ENCODE measurements at regions not wholly inside any gene's neighbourhood (a gene's known extent, or its start where the extent isn't known, plus 50 kb on each side); places are given as distances from the start of the nearest gene placed in this dataset.

DNA sequence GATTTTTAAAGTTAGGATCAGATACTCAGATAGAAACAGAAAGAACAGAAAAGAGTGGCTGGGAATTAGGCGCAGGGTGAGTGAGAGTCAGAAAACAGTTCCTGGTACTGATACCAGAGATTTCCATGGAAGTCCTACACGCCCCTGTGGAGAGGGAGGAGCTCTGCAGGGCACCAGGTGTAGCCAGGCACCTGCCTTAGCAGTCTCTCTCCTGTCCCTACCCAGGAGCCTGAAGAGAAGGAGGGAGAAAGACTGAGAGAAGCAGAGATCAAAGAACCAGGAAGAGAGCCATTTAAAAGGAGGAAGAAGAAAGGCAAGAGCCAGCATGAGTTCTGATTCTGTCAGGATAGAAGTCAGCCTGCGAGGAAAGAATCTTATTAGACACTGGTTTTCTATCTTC lies 65.0 kb downstream of the CBLN1 start:
- DNase-seq (ENCODE audit: low read depth in 2 of 2) = no peak

DNA sequence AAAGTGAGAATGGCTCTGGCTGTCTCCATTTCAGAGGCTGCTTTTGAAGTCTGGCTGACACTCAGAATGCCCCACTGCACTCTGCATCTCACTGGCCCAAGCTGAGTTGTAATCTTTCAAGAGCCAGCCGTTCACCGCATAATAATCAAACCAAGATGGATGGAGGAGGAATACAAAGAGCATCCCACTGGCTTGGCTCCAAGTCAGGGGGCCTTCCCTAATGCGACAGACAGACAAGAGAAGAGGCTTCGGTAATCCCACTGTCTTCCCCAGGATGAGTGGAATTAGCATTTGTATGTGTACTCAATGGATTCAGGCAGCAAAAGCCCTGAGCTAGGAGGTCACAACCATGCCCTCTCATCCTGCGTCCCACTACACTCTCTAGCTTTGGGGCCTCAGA lies 68.0 kb downstream of the CBLN1 start:
- no peak for DNase-seq (ENCODE audit: low read depth in 2 of 2)

DNA sequence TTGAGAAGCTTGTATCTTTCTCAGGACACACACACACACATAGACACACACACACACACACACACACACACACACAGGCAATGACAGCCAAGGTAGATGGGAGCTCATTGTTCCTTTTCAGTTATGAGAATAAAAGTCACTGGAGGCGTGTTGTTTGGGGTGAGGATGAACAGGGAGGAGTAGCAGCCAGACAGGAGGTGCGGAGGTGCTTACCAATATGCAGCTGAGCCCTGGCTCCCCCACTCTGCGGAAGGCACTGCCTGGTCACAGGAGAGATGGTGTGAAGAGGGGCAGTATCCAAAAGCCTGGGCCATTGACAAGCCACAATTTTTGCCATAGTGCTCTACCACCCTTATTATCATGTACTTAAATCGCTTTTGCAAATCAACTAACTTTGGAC lies 77.4 kb downstream of the CBLN1 start:
- no peak for DNase-seq (ENCODE audit: low read depth in 2 of 2)

DNA sequence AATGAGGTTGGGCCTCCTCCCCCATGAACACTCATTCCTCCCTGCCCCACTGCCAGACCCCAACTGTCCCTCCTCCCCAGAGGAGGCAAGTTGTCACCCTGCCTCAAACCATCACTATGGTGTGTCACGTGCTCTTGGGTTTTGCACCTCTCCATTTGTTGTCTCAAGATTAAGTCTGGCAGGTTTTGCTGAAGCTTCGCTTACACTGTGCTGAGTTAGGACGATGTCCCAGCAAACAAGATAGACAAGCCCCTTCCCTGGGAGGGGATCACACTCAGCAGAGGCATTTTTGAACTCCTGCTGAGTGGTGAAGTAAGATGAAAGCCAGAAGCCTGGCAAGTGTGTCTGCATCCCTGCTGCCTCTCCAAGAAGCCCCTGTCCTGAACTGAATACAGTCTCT lies 78.3 kb downstream of the CBLN1 start:
- DNase-seq (ENCODE audit: low read depth in 2 of 2) = no peak

DNA sequence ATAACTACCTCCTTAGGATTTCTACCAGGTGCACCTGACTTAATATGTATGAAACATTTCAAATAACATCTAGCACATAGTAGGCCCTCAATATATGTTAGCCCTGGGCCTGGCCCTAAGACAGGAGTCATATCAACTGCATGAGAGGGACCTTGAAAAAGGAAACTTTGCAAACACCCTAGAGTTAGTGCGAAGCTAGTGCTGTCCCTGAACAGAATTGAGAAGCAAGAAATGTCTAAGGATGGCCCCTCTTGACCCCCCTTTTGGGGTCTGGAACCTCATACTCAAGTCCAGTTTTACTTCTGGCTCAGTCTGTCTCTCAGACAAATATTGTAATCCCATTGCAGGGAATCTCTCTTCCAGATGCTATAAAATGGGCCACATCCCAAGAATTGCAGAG lies 80.5 kb downstream of the CBLN1 start:
- DNase-seq (ENCODE audit: low read depth in 2 of 2) = no peak

DNA sequence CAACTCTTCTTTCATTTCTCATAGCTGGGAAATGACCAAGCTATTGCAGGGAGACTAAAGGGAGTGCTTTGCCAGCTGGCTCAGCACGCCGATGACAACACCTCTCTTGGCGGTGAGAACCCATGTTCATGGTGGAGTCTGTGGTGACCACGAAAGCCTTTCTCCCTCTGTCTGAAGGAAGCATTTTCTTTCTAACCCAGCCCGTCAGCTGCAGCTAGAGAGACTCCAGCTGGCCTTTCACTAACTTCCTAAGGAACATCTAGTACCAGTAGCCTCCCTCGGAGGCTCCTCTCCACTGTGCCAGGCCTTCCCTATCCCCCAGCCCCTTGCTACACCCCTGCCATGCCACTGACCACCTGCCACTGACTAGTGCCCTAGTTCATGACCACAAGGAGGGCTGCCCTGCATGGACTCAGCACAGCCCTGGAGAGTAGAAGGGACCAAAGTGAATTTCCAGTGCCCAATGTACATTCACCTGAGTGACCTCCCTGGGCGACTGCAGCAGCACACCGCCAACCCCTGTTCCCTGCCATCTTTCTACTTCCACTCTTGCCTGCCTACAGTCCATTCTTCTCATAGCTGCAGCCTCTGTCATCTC lies 81.3 kb downstream of the CBLN1 start:
- DNase-seq (ENCODE audit: low read depth in 2 of 2) = no peak

DNA sequence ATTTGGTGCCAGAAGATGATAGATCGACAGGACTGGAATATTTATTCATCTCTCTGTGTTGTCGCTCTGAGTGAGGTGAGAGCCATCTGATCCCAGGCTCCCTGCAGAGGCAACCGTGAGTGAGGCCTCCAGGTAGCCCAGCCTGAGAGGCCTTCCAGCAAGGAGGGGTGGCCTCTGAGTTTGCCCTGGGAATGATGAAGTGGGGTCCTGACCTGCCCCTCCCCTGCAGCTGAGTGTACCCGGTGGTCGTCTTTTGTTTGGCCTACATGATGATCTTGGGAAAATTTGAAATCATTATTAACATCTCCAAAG lies 86.4 kb downstream of the CBLN1 start:
- no peak for DNase-seq (ENCODE audit: low read depth in 2 of 2)

DNA sequence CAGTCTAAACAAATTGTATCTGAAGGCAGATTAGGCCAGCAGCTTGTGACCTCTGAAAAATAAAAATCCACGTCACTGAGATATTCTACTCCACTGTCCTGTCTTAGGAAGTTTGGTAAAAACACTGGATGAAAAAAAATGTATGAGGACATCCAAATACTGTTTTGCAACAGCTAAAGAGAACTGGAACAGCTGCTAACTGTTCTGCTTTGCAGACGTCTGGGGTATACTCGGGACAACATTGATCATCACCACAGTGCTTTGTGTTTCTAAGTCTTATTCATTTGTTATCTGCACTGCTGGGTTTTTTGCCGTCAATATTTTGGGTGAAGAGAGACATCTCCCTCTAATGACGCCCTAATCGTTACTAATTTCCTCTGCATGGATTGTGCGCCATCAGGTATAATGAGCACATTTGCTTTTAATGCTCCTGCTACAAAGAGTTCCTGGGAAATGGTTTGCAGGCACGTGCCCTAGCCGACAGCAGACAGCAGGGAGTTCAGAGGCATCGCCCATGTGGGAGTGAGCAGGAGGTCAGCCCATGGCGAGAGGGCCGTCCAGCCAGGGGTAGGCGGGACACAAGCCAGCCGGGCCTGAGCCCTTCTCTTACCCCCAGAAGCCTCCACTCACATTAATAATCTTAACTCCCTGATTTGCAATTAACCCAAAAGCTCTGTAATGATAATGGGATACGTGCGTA lies 87.0 kb downstream of the CBLN1 start:
- no peak for DNase-seq (ENCODE audit: low read depth in 2 of 2)

DNA sequence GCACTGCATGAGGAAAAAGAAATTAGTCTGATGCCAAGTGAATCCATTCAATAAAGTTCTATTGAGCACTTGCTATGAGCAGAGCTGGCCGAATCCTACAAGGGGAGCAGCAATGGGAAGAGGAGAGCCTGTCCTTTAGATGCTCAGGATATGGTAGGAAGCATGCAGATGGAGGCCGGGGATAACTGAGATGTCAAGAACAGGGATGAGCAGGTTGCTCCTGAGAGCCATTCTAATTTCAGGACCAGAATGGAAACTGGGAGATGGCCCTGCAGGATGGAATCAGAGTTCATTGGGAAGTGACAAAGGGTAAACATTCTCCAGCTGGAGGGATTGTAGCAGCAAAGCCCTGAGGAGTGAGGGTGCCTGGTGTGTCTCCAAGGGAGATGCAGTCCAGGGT lies 88.0 kb downstream of the CBLN1 start:
- DNase-seq (ENCODE audit: low read depth in 2 of 2) = no peak

DNA sequence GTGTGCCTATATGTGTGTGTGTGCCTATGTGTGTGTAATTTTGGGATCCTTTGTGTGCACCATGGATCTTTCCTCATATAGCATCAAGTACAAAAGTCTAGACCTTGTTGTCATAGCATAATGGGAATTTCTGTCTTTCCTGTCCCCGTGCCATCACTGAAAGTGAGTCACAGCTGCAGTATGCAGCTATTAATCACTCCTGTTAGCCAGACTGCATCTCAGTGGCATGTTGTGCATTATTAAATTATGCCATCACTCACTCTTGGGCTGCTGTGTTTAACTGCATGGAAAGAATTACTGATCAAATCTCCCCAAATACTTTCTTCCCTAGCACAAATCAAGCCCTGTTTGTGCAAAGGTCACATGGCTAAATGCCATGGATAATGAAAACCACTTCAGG lies 92.4 kb downstream of the CBLN1 start:
- no peak for DNase-seq (ENCODE audit: low read depth in 2 of 2)

DNA sequence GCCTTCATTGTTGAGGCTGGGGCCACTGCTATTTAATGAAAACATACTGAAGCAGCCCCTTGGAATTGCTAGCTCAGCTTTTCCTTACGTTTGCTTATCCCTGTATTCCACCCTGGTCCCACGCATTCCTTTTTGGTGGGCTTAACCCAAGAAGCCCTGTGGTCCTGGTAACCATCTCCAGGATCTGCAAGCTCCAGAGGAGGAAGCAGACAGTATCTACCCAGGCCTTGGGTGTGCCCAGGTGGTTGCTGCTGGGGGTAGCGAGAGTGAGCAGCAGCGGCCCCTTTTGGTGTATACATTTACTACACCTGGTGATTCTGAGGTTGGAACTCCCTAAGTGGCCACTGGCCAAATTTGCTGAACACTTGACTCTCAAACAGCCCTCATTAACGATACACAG lies 97.7 kb downstream of the CBLN1 start:
- DNase-seq (ENCODE audit: low read depth in 2 of 2) = no peak

DNA sequence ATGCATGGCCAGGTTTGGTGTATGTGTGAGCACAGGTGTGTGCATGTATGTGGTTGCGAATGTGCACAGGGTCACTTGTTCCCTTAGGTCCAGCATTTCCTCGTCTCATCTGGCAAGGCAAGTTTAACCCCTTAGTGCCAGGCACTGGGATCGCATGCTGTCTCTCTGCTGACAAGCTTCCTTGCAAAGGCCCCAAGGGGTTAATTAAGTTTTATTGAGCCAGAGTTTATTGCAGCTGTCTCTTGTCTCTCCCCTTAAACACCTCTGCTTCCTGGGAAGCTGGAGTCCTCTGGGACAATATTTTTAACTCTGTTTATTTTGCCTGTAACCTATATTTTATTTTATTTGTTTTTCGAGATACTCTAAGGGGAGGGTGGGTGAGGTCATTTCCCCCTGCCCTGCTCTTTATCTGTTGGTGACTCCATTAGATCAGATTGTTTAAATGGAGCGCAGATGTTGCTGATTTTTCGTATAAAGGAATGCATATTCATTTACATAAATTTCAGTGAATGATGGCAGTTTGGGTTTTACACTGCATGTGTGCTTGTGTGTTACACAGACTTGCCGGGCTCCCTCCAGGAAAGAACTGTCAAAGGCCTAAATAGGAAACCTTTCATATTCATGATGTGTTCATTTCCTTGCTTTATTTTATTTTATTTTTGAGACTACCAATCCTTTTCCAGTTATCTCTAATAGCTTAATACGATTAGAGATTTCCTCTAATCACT lies 99.7 kb downstream of the CBLN1 start:
- DNase-seq (ENCODE audit: low read depth in 2 of 2) = no peak

DNA sequence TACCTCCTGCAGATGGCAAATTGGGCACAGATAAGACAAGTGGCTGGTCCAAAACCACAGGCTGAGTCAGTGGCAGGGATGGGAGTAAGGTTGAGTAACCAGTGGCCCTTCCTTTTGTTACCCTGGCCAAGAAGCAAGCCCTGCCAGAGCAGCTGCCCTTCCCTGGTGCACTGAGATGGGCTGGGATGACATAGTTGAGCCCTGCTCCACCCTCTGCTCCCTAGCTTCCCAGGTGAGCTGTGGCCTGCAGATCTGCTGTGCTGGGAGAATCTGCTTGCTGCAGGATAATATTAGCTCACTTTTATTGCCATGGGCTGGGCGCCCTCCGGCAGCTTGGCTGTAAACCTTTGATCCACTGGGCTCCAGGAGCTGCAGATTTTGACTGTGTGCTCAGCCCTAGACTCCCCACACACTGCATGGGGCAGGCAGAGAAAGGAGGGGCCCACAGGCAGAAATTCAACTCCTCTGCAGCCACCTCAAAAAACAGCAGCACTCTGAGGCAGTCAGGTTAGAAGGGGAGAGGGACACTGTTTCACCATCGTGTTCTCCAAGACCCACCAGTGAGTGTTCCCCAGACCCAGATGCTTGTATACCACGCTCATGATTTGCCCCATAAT lies 101.8 kb downstream of the CBLN1 start:
- no peak for DNase-seq (ENCODE audit: low read depth in 2 of 2)

DNA sequence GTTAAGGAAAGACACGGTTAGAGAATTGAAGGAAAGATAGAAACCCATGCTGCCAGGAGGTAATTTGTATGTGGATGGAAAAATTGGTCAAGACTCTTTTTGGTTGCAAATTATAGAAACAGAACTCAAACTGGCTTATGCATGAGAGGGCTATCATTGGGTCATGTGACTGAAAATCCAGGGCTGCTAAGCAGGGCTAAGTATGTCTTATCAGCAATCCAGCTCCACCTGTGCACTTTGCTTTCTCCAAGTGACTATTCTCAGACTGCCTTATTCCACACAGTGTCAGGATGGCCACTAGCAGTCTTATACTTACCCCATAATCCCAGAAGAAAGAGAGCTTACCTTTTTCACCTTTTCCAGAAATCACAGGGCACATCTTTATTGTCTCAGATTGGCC lies 113.5 kb downstream of the CBLN1 start:
- no peak for DNase-seq (ENCODE audit: low read depth in 2 of 2)

DNA sequence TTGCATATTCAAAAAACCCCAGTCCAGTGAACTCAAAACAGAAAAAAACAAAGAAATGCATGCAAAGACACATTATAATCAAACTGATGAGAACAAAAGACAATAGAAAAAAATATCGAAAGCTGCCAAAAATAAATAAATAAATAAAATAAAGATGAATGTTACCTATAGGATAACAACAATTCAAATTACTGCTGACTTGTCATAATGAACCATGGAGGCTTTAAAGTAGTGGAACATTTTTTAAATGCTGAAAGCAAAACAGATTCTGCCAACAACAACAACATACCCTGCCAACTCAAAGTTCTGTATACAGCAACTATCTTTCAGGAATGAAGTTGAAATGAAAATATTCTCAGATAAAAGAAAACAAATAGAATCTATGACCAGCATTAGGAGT lies 116.6 kb downstream of the CBLN1 start:
- DNase-seq (ENCODE audit: low read depth in 2 of 2) = no peak

DNA sequence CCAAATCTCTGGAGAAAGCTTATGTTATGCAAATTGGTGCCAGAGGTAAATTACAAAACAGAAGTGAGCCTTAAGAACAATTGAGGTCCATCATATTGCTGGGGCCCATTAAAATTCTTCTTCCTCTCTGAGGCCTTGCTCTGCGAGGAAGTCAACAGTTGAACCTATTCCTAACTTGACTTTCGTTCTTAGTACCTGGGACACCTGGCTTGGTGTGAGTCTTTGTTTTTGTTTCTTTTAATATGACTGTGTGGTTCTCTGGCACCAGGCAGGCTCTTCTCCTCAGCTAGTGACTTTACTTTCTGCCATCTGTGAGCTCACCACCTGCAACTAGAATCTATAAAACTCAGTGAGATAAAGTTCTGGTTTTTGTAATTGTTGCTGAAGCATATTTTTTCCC lies 120.4 kb downstream of the CBLN1 start:
- no peak for DNase-seq (ENCODE audit: low read depth in 2 of 2)

DNA sequence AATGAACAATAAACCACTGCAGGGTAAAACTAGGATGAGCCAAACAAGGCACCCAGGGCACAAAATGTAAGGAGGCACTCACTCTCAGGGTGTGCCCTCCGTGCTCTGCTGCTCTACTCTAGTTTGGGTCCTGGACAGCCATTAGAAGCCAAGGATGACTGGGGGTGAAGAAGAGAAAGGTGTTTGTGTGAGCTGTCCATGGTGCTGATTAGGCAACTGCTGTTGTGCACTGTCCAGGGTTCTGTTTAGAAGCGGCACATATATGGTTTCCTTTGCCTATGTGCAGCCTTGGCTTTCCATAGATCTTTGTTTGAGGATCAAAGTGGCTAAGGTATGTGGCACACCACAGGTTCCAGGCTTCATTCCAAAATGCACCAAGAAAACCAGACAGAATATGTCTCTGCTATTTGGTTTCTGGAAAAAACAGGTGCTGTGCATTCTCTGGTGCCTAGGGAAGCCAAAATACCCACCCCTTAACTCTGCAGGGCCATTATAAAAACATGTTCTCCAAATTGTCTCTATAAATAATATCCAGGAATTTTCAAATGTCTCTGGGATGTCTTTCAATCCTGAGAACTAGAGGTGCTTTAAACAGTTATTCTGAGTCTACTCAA lies 123.5 kb downstream of the CBLN1 start:
- no peak for DNase-seq (ENCODE audit: low read depth in 2 of 2)

DNA sequence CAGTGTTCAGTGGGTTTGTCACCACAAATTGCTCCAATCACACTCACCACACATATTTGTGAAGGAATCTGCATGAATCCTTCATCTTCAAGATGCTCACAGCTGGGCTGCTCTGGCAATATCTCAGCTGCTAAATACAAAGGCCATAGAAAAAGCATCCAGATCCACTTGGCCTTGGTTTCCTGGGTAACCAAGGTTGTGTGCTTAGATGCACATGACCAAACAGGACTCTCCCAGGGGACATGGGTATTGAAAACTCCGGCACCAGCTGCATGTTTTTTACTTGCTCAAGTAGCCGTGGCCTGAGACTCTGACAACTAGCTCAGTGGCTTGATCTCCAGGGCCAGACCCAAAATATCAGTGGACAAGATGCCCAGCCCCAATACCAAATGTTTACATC lies 131.3 kb downstream of the CBLN1 start:
- no peak for DNase-seq (ENCODE audit: low read depth in 2 of 2)

DNA sequence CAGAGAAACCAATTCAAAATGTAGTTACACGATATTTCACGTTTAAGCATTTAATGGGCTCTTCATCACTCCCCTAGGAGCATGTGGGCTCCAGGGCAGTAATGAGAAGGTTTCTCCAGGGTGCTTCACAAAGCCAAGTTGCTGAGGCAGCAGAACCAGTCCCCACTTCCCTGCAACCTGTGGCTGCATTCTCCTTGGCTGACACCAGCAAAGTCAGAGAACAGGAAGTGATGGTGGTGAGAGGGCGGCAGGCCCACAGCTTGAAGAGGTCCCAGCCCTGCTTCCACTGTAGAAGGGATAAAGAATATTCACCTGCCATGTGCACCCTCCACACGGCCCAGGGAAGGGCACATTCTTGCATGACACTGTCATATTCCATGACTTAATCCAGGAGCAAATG lies 133.2 kb downstream of the CBLN1 start:
- no peak for DNase-seq (ENCODE audit: low read depth in 2 of 2)

DNA sequence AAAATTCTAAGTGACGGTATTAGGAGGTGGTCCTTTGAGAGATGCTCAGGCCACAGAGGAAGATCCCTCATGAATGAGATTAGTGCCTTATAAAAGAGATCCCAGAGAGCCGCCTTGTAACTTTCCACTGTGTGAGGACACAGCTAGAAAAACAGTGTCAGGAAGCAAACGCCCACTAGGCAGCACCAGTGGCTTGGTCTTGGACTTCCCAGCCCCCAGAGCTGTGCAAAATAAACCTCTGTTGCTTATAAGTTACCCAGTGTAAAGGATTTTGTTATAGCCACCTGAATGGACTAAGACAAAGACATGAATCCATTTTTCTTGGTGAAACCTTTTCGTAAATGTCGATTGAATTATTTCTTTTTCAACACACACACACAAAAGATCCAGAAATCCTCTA lies 141.0 kb downstream of the CBLN1 start:
- no peak for DNase-seq (ENCODE audit: low read depth in 2 of 2)

DNA sequence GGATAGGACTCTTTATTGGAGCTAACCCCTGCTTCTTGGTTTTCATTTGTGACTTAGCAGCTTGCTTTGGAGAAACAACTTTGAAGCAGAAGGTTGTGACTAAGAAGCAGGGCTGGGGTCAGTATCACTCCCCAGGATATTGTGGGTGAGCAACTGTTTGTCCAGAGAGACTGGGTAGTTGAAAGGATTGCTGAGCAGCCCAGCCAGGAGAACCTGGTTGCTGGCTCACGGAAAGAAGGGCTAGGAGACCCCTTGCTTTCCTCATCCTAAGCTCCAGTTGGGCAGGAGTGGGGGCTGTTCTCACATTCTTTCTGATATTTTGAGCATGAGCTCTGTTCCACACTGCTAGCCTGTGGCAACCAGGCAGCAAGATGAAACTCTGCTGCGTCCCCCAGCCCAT lies 151.2 kb downstream of the CBLN1 start:
- no peak for DNase-seq (ENCODE audit: low read depth in 2 of 2)

DNA sequence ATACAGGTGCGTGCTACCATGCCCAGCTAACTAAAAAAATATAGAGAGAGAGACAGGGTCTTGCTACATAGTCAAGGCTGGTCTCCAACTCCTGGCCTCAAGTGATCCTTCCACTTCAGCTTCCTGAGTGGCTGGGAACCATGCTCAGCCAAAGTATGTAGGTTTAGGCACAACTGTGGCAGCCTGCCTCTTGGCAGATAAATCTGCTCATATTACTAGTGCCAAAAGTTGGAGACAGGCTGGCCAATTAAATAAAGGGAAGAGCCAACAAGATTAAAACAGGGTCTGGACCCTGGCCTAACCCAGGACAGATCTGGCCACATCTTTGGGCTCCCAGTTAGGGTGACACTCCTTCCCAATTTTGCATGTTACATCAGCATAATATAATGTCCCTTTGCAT lies 151.7 kb downstream of the CBLN1 start:
- DNase-seq (ENCODE audit: low read depth in 2 of 2) = no peak

DNA sequence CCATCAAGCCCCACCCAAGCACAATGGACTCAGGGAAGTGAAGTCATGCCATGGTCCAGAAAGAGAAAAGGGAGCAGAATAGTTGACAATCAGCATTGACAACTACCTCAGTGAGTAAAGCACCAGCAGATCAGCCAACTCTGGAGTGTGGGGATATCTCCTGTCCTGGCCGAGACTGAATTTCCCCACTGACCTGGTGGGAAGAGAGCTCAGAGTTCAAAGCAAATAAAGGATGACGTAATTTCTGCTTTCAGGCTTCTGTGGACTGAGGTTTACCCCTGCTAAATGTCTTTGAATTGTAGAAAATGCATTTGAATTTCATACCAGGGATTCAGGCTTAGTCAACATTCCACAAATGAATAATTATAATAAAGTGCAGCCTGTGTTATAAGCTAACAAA lies 152.9 kb downstream of the CBLN1 start:
- DNase-seq (ENCODE audit: low read depth in 2 of 2) = no peak

Measured in stimulated activated CD8-positive, alpha-beta memory T cell treated with anti-CD3 and anti-CD28 coated beads, Interleukin-2, amount 100 ng/mL, for 48 hours (primary cell).